HL-60 (cell line): ENCODE measurements at regions not wholly inside any gene's neighbourhood (a gene's known extent, or its start where the extent isn't known, plus 50 kb on each side); places are given as distances from the start of the nearest gene placed in this dataset.

Source experiments
- POLR2AphosphoS5 ChIP-seq: IDR thresholded peaks from 2 replicates; pipeline ENCODE4 v1.6.1; 2012; ENCODE audit warnings: low read depth
- TF ChIP-seq, protein P1 (sequence below): IDR thresholded peaks from one replicate; pipeline ENCODE4 v1.5.1; 2011; ENCODE audit warnings: low read length, control low read depth, inconsistent platforms; ENCODE audit not compliant: insufficient read depth

DNA sequence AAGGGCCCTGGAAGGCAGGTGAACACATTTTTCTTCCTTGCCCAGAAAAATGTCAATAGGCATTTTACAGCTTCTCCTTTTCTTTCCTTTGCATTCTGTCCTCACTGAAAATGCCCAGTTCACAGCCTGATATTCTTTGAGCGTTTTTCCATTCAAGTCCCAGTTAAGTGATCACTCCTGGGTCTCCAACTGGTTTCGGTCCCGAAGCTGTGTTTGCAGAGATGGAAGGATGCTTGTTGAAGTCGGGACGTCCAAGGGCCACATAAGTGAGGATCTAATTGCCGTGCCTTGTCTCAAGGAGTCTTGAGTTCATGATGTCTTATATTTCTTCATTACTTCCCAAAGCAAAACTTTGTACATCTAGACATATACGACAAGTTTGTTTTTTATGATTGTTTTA, 208.7 kb upstream of the PRKCQ start:
- TF ChIP-seq, protein P1, sequence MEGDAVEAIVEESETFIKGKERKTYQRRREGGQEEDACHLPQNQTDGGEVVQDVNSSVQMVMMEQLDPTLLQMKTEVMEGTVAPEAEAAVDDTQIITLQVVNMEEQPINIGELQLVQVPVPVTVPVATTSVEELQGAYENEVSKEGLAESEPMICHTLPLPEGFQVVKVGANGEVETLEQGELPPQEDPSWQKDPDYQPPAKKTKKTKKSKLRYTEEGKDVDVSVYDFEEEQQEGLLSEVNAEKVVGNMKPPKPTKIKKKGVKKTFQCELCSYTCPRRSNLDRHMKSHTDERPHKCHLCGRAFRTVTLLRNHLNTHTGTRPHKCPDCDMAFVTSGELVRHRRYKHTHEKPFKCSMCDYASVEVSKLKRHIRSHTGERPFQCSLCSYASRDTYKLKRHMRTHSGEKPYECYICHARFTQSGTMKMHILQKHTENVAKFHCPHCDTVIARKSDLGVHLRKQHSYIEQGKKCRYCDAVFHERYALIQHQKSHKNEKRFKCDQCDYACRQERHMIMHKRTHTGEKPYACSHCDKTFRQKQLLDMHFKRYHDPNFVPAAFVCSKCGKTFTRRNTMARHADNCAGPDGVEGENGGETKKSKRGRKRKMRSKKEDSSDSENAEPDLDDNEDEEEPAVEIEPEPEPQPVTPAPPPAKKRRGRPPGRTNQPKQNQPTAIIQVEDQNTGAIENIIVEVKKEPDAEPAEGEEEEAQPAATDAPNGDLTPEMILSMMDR = no peak
- TF ChIP-seq POLR2AphosphoS5 = no peak
